ENCODE measurements at regions not wholly inside any gene's neighbourhood (a gene's known extent, or its start where the extent isn't known, plus 50 kb on each side); places are given as distances from the start of the nearest gene placed in this dataset.

DNA sequence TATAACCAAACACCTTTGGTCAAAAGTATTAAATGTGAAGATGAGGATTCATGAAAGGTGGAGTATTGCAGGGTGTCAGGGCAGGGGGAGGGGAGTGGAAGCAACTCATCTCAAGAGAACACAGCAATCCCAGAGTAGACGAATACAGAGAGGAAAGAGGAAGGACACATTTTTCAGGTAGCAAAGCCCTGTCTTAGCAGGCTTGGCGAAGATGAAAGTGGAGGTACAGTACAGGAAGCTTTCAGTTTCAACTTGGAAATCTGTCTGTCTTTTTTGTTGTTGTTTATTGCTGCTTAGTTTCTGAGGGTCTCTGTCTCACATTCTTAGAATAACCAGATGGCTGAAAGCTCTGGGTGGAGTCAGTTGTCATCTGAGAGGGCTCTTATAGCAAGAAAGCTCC lies 80.8 kb upstream of the GPR149 start:
- no peaks in the 10 kb centered on the region for H3K9me2 ChIP-seq (ENCODE audit: low read depth, low read length)
- no peaks in the 10 kb centered on the region for H3K9me3 ChIP-seq (ENCODE audit: low read length)
- H3F3A ChIP-seq (ENCODE audit: insufficient read depth, low read length): no peaks in the 10 kb centered on the region
- H3K9ac ChIP-seq (ENCODE audit: low read length): no peak overlapping the region
- H3K4me1 ChIP-seq (ENCODE audit: insufficient read depth, low read length, severe bottlenecking): no peaks in the 10 kb centered on the region
- no peak for TF ChIP-seq EZH2 (IDR thresholded peaks at IDR 0.05; ENCODE audit: borderline replicate concordance, low read length)
- TF ChIP-seq, protein P1, sequence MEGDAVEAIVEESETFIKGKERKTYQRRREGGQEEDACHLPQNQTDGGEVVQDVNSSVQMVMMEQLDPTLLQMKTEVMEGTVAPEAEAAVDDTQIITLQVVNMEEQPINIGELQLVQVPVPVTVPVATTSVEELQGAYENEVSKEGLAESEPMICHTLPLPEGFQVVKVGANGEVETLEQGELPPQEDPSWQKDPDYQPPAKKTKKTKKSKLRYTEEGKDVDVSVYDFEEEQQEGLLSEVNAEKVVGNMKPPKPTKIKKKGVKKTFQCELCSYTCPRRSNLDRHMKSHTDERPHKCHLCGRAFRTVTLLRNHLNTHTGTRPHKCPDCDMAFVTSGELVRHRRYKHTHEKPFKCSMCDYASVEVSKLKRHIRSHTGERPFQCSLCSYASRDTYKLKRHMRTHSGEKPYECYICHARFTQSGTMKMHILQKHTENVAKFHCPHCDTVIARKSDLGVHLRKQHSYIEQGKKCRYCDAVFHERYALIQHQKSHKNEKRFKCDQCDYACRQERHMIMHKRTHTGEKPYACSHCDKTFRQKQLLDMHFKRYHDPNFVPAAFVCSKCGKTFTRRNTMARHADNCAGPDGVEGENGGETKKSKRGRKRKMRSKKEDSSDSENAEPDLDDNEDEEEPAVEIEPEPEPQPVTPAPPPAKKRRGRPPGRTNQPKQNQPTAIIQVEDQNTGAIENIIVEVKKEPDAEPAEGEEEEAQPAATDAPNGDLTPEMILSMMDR (IDR thresholded peaks at IDR 0.05; ENCODE audit: low read length): no peak
- H3K36me3 ChIP-seq (ENCODE audit: insufficient read depth, low read length): no peaks in the 10 kb centered on the region
- no peak overlapping the region for H3K4me2 ChIP-seq (ENCODE audit: low read length)
- H3K27me3 ChIP-seq (ENCODE audit: insufficient read depth, low read length): no peaks in the 10 kb centered on the region
- no peak overlapping the region for H3K27ac ChIP-seq (ENCODE audit: low read depth, low read length, poor library complexity, severe bottlenecking)
- no peaks in the 10 kb centered on the region for H4K20me1 ChIP-seq (ENCODE audit: insufficient read depth, low read length)
- H3K79me2 ChIP-seq (ENCODE audit: insufficient read depth, low read length): no peaks in the 10 kb centered on the region
- no peak overlapping the region for H2AFZ ChIP-seq (ENCODE audit: low read length)
- H3K4me3 ChIP-seq (ENCODE audit: low read depth, low read length, poor library complexity, severe bottlenecking): no peak overlapping the region

DNA sequence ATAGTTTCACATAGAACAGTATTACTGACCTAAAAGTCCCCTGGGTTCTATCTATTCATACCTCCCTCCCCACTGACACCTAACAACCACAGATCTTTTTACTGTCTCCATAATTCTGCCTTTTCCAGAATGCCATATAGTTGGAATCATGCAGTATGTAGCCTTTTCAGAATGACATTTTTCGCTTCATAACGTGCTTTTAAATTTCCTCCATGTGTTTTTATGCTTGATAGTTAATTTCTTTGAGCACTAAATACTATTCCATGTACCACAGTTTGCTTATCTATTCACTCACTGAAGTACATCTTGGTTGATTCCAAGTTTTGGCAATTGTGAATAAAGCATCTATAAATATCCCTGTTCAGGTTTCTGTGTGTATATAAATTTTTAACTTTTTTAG lies 77.7 kb upstream of the GPR149 start:
- Histone ChIP-seq H3K27me3 (ENCODE audit: insufficient read depth, low read length) (no peaks in the 10 kb centered on the region), H3F3A (ENCODE audit: insufficient read depth, low read length) (no peaks in the 10 kb centered on the region), H3K27ac (ENCODE audit: low read depth, low read length, poor library complexity, severe bottlenecking) (no peak overlapping the region), H3K9ac (ENCODE audit: low read length) (no peak overlapping the region), H3K4me1 (ENCODE audit: insufficient read depth, low read length, severe bottlenecking) (no peaks in the 10 kb centered on the region), H4K20me1 (ENCODE audit: insufficient read depth, low read length) (no peaks in the 10 kb centered on the region), H3K4me3 (ENCODE audit: low read depth, low read length, poor library complexity, severe bottlenecking) (no peak overlapping the region), H3K4me2 (ENCODE audit: low read length) (no peak overlapping the region), H3K9me3 (ENCODE audit: low read length) (no peaks in the 10 kb centered on the region), H3K79me2 (ENCODE audit: insufficient read depth, low read length) (no peaks in the 10 kb centered on the region), H2AFZ (ENCODE audit: low read length) (no peak overlapping the region), H3K36me3 (ENCODE audit: insufficient read depth, low read length) (no peaks in the 10 kb centered on the region), H3K9me2 (ENCODE audit: low read depth, low read length) (peaks cover 5% of the 10 kb centered on the region; the same call in 1 of the 2 replicates)
- no peak for TF ChIP-seq EZH2 (IDR thresholded peaks at IDR 0.05; ENCODE audit: borderline replicate concordance, low read length)
- TF ChIP-seq, protein P1 (IDR thresholded peaks at IDR 0.05; ENCODE audit: low read length): no peak

DNA sequence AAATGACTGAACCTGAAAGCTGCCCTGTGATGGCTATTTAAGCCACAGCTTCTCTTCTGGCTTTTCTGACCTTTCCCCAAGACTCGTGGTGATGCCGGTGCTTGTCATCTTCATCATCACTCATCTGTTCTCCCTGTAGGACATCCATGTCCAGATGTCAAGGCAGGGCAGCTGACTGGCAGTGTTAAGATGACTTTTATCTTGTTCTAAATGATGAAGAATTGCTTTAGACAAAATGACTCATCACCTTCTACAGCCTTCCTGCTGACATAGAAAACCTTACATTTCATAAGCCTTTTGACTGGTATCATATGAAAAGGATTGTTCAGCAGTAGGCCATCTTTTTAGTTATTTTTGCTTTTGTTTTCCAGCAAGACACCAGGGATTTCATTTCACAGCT lies 67.0 kb upstream of the GPR149 start:
- TF ChIP-seq, protein P1 (IDR thresholded peaks at IDR 0.05; ENCODE audit: low read length): no peak
- no peak for TF ChIP-seq EZH2 (IDR thresholded peaks at IDR 0.05; ENCODE audit: borderline replicate concordance, low read length)
- H3K79me2 ChIP-seq (ENCODE audit: insufficient read depth, low read length): no peaks in the 10 kb centered on the region
- no peak overlapping the region for H3K4me3 ChIP-seq (ENCODE audit: low read depth, low read length, poor library complexity, severe bottlenecking)
- H3K4me1 ChIP-seq (ENCODE audit: insufficient read depth, low read length, severe bottlenecking): no peaks in the 10 kb centered on the region
- H3K4me2 ChIP-seq (ENCODE audit: low read length): no peak overlapping the region
- H2AFZ ChIP-seq (ENCODE audit: low read length): no peak overlapping the region
- no peak overlapping the region for H3K27ac ChIP-seq (ENCODE audit: low read depth, low read length, poor library complexity, severe bottlenecking)
- H3K9me2 ChIP-seq (ENCODE audit: low read depth, low read length): no peaks in the 10 kb centered on the region
- no peaks in the 10 kb centered on the region for H3K9me3 ChIP-seq (ENCODE audit: low read length)
- H3K9ac ChIP-seq (ENCODE audit: low read length): no peak overlapping the region
- no peaks in the 10 kb centered on the region for H3K36me3 ChIP-seq (ENCODE audit: insufficient read depth, low read length)
- H4K20me1 ChIP-seq (ENCODE audit: insufficient read depth, low read length): no peaks in the 10 kb centered on the region
- H3F3A ChIP-seq (ENCODE audit: insufficient read depth, low read length): no peaks in the 10 kb centered on the region
- no peaks in the 10 kb centered on the region for H3K27me3 ChIP-seq (ENCODE audit: insufficient read depth, low read length)

All from OCI-LY1 (cell line).